K562 (cell line): ENCODE measurements at regions not wholly inside any gene's neighbourhood (a gene's known extent, or its start where the extent isn't known, plus 50 kb on each side); places are given as distances from the start of the nearest gene placed in this dataset.

ENCODE experiments used
- BCL6 ChIP-seq: fragments of 250-450 bp; sonication (Bioruptor Pico); IDR thresholded peaks from 2 replicates; pipeline ENCODE4 v1.4.0; 2020
- CTCF ChIP-seq, 3 experiments: IDR thresholded peaks in 2 of 3; conservative IDR thresholded peaks in 1 of 3; 2 replicates each; pipeline ENCODE4 v1.5.1; 2011 to 2012; ENCODE audit warnings: low read length in 3 of 3, mild to moderate bottlenecking in 3 of 3, control low read depth in 2 of 3, improper control_type of control experiment in 1 of 3, inconsistent platforms in 1 of 3, low read depth in 1 of 3, mixed read lengths in 1 of 3, moderate library complexity in 1 of 3; ENCODE audit not compliant: insufficient read depth in 2 of 3
- EP300 ChIP-seq: IDR thresholded peaks from 2 replicates; pipeline ENCODE4 v1.6.1; 2012; ENCODE audit warnings: low read length, improper control_type of control experiment
- FIP1L1 ChIP-seq: fragments of 200-400 bp; formaldehyde crosslinking; IDR thresholded peaks from 2 replicates; pipeline ENCODE4 v1.6.1; 2018; ENCODE audit warnings: mild to moderate bottlenecking, low read depth, low read length; ENCODE audit not compliant: poor library complexity, severe bottlenecking
- FOXJ3 ChIP-seq: sonication (generic); formaldehyde crosslinking; IDR thresholded peaks from 2 replicates; pipeline ENCODE4 v1.4.0; 2020; ENCODE audit warnings: mild to moderate bottlenecking, missing genetic modification reagents
- FOXK2 ChIP-seq, 2 experiments: fragments of 450-650 bp; IDR thresholded peaks in 1 of 2; conservative IDR thresholded peaks in 1 of 2; 2 replicates each; pipeline ENCODE4 v1.6.1; 2016; ENCODE audit warnings: low read depth in 2 of 2, mild to moderate bottlenecking in 1 of 2
- NR3C1 ChIP-seq: sonication (generic); formaldehyde crosslinking; IDR thresholded peaks from 2 replicates; pipeline ENCODE4 v1.8.1; 2022; ENCODE audit warnings: missing genetic modification reagents
- PATZ1 ChIP-seq: fragments of 250-450 bp; sonication (Bioruptor Pico); IDR thresholded peaks from 2 replicates; pipeline ENCODE4 v1.5.0; 2020; ENCODE audit warnings: mild to moderate bottlenecking, borderline replicate concordance
- POLR2B ChIP-seq: fragments of 450-650 bp; IDR thresholded peaks from 2 replicates; pipeline ENCODE4 v1.6.1; 2018; ENCODE audit warnings: low read depth; ENCODE audit not compliant: partially characterized antibody
- RNF219 ChIP-seq: fragments of 250-450 bp; sonication (Bioruptor Pico); IDR thresholded peaks from 2 replicates; pipeline ENCODE4 v1.5.0; 2022; ENCODE audit warnings: mild to moderate bottlenecking
- SMAD2 ChIP-seq: fragments of 150-350 bp; IDR thresholded peaks from 2 replicates; pipeline ENCODE4 v1.6.1; 2014; ENCODE audit warnings: low read depth, mild to moderate bottlenecking, low read length
- ZNF707 ChIP-seq: fragments of 250-450 bp; sonication (Bioruptor Pico); conservative IDR thresholded peaks from 2 replicates; pipeline ENCODE4 v1.8.0; 2022; ENCODE audit warnings: inconsistent platforms, mild to moderate bottlenecking, moderate library complexity

- no peak for TF ChIP-seq POLR2B
- no peak for TF ChIP-seq ZNF707 (CRISPR knock-in tag)
- no peak for TF ChIP-seq NR3C1 (CRISPR knock-in tag)
- TF ChIP-seq CTCF (IDR thresholded peaks at IDR 0.05 in 2 of 3, conservative IDR thresholded peaks at IDR 0.05 in 1 of 3; ENCODE audit: insufficient read depth in 2 of 3, low read depth in 1 of 3, low read length in 3 of 3), result peak in 2 of 3 experiments; percentile 13 to 17; a peak in 2 of 6 replicates
- no peak for TF ChIP-seq FOXK2 (conservative IDR thresholded peaks at IDR 0.05 in 1 of 2, IDR thresholded peaks at IDR 0.05 in 1 of 2; ENCODE audit: low read depth in 2 of 2)
- no peak for TF ChIP-seq RNF219 (CRISPR knock-in tag)
- TF ChIP-seq PATZ1 (CRISPR knock-in tag), result no peak
- TF ChIP-seq EP300, result no peak
- no peak for TF ChIP-seq BCL6
- no peak for TF ChIP-seq FIP1L1
- no peak for TF ChIP-seq FOXJ3 (CRISPR knock-in tag)
- no peak for TF ChIP-seq SMAD2
Measured at GRCh38 chr15:69604072-69604411, 151.4 kb downstream of the RPLP1 start.
